ENCODE measurements at regions not wholly inside any gene's neighbourhood (a gene's known extent, or its start where the extent isn't known, plus 50 kb on each side); places are given as distances from the start of the nearest gene placed in this dataset.

- no peak overlapping the region for H4K5ac ChIP-seq (ENCODE audit: insufficient read length, low read depth, low read length)
- TF ChIP-seq, protein P1, sequence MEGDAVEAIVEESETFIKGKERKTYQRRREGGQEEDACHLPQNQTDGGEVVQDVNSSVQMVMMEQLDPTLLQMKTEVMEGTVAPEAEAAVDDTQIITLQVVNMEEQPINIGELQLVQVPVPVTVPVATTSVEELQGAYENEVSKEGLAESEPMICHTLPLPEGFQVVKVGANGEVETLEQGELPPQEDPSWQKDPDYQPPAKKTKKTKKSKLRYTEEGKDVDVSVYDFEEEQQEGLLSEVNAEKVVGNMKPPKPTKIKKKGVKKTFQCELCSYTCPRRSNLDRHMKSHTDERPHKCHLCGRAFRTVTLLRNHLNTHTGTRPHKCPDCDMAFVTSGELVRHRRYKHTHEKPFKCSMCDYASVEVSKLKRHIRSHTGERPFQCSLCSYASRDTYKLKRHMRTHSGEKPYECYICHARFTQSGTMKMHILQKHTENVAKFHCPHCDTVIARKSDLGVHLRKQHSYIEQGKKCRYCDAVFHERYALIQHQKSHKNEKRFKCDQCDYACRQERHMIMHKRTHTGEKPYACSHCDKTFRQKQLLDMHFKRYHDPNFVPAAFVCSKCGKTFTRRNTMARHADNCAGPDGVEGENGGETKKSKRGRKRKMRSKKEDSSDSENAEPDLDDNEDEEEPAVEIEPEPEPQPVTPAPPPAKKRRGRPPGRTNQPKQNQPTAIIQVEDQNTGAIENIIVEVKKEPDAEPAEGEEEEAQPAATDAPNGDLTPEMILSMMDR (conservative IDR thresholded peaks at IDR 0.05) = peak; percentile 56
- H3K14ac ChIP-seq (ENCODE audit: insufficient read depth, low read length) = no peak overlapping the region
- no peak overlapping the region for H3T11ph ChIP-seq (ENCODE audit: low read length)
- Mint-ChIP-seq H3K36me3 (ENCODE audit: insufficient read depth in 1 of 3, low read depth in 3 of 3) (no peaks in the 10 kb centered on the region), H3K27me3 (ENCODE audit: low read depth) (peaks cover 49% of the 10 kb centered on the region), H3K4me3 (no peak overlapping the region), H3K9me3 (no peaks in the 10 kb centered on the region), H3K4me1 (peaks cover 11 to 13% of the 10 kb centered on the region in 2 experiments), H3K27ac (no peak overlapping the region; a peak in 1 of 7 replicates)
- no peak overlapping the region for H3K23ac ChIP-seq (ENCODE audit: insufficient read length, low read depth, low read length)
- no peak overlapping the region for H2BK5ac ChIP-seq (ENCODE audit: insufficient read length, low read length)
- H2AK5ac ChIP-seq (ENCODE audit: insufficient read length, low read length) = no peak overlapping the region
- H3K9ac ChIP-seq (ENCODE audit: extremely low read depth, insufficient read length, low read length) = no peak overlapping the region
- no peaks in the 10 kb centered on the region for H3K79me1 ChIP-seq (ENCODE audit: insufficient read depth, low read depth, low read length, poor library complexity, severe bottlenecking)
- no peaks in the 10 kb centered on the region for H3K27me3 ChIP-seq (ENCODE audit: insufficient read depth, low read length)
- no peak overlapping the region for H3K18ac ChIP-seq (ENCODE audit: insufficient read length, low read depth, low read length)
- H3K4ac ChIP-seq (ENCODE audit: low read depth, low read length) = no peak overlapping the region
- H2BK120ac ChIP-seq (ENCODE audit: low read depth, low read length, poor library complexity, severe bottlenecking) = no peak overlapping the region
- peaks cover 8% of the 10 kb centered on the region; the same call in 1 of the 2 replicates for H3K4me1 ChIP-seq (ENCODE audit: insufficient read depth, low read length)
- no peak overlapping the region for H3K4me2 ChIP-seq (ENCODE audit: insufficient read depth, insufficient read length, low read length)
- H3K23me2 ChIP-seq (ENCODE audit: insufficient read length, low read depth, low read length, poor library complexity, severe bottlenecking) = no peaks in the 10 kb centered on the region
- WGBS (ENCODE audit: extremely low coverage, insufficient read length, low lambda C conversion rate) = no CpG with 5 or more reads among the region's 7 CpGs
- no peak overlapping the region for H4K8ac ChIP-seq (replicated peaks; ENCODE audit: insufficient read length, low read depth, low read length)
- H3K27ac ChIP-seq (ENCODE audit: insufficient read length, low read depth, low read length) = no peak overlapping the region
- no peaks in the 10 kb centered on the region for H3K9me3 ChIP-seq (ENCODE audit: control insufficient read depth, low read depth, low read length)
- no peak overlapping the region for H2BK20ac ChIP-seq (ENCODE audit: low read depth, low read length, poor library complexity, severe bottlenecking)
- H3K56ac ChIP-seq (ENCODE audit: insufficient read length, low read depth, low read length) = no peak overlapping the region
- H2BK12ac ChIP-seq (ENCODE audit: insufficient read length, low read depth, low read length) = no peak overlapping the region
- H2BK15ac ChIP-seq (ENCODE audit: low read depth, low read length) = no peak overlapping the region
- H4K91ac ChIP-seq (ENCODE audit: insufficient read length, low read depth, low read length) = no peak overlapping the region
- DNase-seq = no peak
- no peak overlapping the region for H2AFZ ChIP-seq (ENCODE audit: low read length)
- no peaks in the 10 kb centered on the region for H4K20me1 ChIP-seq (ENCODE audit: control insufficient read depth, insufficient read depth, insufficient read length)
- no peaks in the 10 kb centered on the region for H3K79me2 ChIP-seq (ENCODE audit: insufficient read depth, low read length)
Observed at GRCh38 chr20:22385602-22386305, 198.6 kb downstream of the FOXA2 start.

Measured in H9 (cell line).